ENCODE measurements at regions not wholly inside any gene's neighbourhood (a gene's known extent, or its start where the extent isn't known, plus 50 kb on each side); places are given as distances from the start of the nearest gene placed in this dataset.

DNA sequence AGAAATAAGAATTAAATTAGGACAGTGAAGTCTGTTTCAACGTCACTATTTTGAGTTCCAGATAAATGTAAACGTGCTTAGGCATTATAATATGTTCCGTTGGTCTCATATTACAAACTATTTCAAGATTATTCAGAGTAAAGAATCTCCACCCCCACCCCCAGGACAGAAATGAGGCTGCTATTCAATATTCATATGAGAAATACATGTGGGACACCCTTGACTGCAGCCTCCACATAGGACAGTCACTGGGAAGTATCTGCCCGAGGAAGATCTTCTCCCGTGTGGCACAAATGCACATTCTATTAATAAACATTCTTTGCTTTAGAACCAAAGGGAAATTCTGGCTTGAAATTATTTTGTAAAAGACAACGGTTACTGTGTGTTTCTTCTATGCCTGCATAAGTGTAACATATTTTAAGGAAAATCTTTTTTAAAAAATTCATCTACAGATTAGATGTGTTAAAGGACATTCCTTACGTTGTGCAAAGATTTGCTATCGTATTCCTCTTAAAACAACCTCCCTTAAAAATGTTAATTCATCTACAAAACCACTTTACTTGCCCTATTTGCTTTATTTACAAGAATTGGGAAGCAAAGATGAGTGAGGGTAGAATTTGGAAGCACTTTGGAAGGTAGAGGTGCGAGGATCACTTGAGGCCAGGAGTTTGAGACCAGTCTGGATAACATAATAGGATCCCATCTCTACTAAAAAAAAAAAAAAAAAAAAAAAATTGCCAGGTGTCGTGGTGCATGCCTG is 148.3 kb upstream of the SOX14 start:
- peaks cover 0 to 13% (median 0%) of the 10 kb centered on the region in 4 donors for H3K27me3 ChIP-seq
- no peak overlapping the region for H3K4me3 ChIP-seq
- H3K4me1 ChIP-seq = no peaks in the 10 kb centered on the region
- no peak overlapping the region for H3K27ac ChIP-seq
- no peaks in the 10 kb centered on the region for H3K9me3 ChIP-seq
- WGBS, 2 donors = 46 to 66% methylated on average over 10 of the region's 10 CpGs
- TF ChIP-seq, protein P1, sequence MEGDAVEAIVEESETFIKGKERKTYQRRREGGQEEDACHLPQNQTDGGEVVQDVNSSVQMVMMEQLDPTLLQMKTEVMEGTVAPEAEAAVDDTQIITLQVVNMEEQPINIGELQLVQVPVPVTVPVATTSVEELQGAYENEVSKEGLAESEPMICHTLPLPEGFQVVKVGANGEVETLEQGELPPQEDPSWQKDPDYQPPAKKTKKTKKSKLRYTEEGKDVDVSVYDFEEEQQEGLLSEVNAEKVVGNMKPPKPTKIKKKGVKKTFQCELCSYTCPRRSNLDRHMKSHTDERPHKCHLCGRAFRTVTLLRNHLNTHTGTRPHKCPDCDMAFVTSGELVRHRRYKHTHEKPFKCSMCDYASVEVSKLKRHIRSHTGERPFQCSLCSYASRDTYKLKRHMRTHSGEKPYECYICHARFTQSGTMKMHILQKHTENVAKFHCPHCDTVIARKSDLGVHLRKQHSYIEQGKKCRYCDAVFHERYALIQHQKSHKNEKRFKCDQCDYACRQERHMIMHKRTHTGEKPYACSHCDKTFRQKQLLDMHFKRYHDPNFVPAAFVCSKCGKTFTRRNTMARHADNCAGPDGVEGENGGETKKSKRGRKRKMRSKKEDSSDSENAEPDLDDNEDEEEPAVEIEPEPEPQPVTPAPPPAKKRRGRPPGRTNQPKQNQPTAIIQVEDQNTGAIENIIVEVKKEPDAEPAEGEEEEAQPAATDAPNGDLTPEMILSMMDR (IDR thresholded peaks at IDR 0.05) = no peak
- no peak for TF ChIP-seq POLR2A (IDR thresholded peaks at IDR 0.05)
- intact Hi-C loops (cut with DNase I) = no loop called here
- H3K36me3 ChIP-seq = no peaks in the 10 kb centered on the region
- no peak for DNase-seq

GRCh38 chr3:137641879-137642704 is 122.0 kb upstream of the SOX14 start:
- Histone ChIP-seq H3K27ac (no peak overlapping the region), H3K4me3 (no peak overlapping the region), H3K27me3 (peaks cover 0 to 32% (median 2%) of the 10 kb centered on the region in 4 donors), H3K36me3 (no peaks in the 10 kb centered on the region), H3K4me1 (no peaks in the 10 kb centered on the region), H3K9me3 (no peaks in the 10 kb centered on the region)
- 25 to 34% methylated on average over 17 of the region's 17 CpGs for WGBS, 2 donors
- no peak for DNase-seq
- intact Hi-C loops (cut with DNase I) = no loop called here
- TF ChIP-seq, protein P1 (IDR thresholded peaks at IDR 0.05) = no peak
- TF ChIP-seq POLR2A (IDR thresholded peaks at IDR 0.05) = no peak

- H3K9me3 ChIP-seq = no peaks in the 10 kb centered on the region
- no peak overlapping the region for H3K4me3 ChIP-seq
- H3K27ac ChIP-seq = no peak overlapping the region
- H3K36me3 ChIP-seq = no peaks in the 10 kb centered on the region
- intact Hi-C loops (cut with DNase I) = no loop called here
- H3K27me3 ChIP-seq = peaks cover 0 to 32% (median 2%) of the 10 kb centered on the region in 4 donors
- 15 to 19% methylated on average over 5 to 10 of the region's 10 CpGs for whole genome bisulfite sequencing, 2 donors
- no peak for DNase-seq
- H3K4me1 ChIP-seq = no peaks in the 10 kb centered on the region
- TF ChIP-seq, protein P1 (IDR thresholded peaks at IDR 0.05) = no peak
- TF ChIP-seq POLR2A (IDR thresholded peaks at IDR 0.05) = no peak
Observed at GRCh38 chr3:137642831-137643230, 121.3 kb upstream of the SOX14 start.

DNA sequence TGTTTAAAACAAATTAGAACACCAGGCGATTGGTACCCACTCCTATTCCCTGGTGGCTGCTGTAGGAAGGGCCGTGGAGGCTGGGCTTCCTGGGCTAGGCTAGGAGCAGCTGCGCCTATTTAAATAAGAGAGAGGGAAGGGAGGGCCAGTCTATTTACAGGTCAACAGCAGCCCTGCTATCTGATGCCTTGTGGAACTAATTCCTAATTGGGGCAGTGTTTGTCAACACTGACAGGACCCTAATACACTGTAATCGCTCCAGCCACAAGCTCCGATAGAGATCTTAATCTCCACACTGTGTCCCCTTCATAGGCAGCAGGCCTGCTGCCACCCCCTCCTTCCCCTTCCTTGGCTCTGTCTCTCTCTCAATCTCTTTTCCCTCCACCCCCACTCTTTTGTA is 116.9 kb upstream of the SOX14 start:
- H3K36me3 ChIP-seq = no peaks in the 10 kb centered on the region
- H3K27me3 ChIP-seq = peaks cover 0 to 29% (median under 1%) of the 10 kb centered on the region in 4 donors
- H3K4me3 ChIP-seq = no peak overlapping the region
- 22 to 29% methylated on average over 5 of the region's 5 CpGs for WGBS, 2 donors
- DNase-seq = no peak
- no peaks in the 10 kb centered on the region for H3K4me1 ChIP-seq
- TF ChIP-seq POLR2A (IDR thresholded peaks at IDR 0.05) = no peak
- TF ChIP-seq, protein P1 (IDR thresholded peaks at IDR 0.05) = no peak
- no peaks in the 10 kb centered on the region for H3K9me3 ChIP-seq
- H3K27ac ChIP-seq = no peak overlapping the region
- intact Hi-C loops (cut with DNase I) = no loop called here

- DNase-seq = no peak
- 77 to 83% methylated on average over 2 of the region's 2 CpGs for WGBS, 2 donors
- intact Hi-C loops (cut with DNase I) = no loop called here
- no peaks in the 10 kb centered on the region for H3K9me3 ChIP-seq
- no peak overlapping the region for H3K4me3 ChIP-seq
- H3K27me3 ChIP-seq = no peaks in the 10 kb centered on the region
- H3K27ac ChIP-seq = no peak overlapping the region
- H3K36me3 ChIP-seq = no peaks in the 10 kb centered on the region
- H3K4me1 ChIP-seq = no peaks in the 10 kb centered on the region
- no peak for TF ChIP-seq POLR2A (IDR thresholded peaks at IDR 0.05)
- TF ChIP-seq, protein P1 (IDR thresholded peaks at IDR 0.05) = no peak
Observed at GRCh38 chr3:137669519-137670060, 94.5 kb upstream of the SOX14 start.

Measured in esophagus squamous epithelium (tissue), 5 donors.